ENCODE measurements at regions not wholly inside any gene's neighbourhood (a gene's known extent, or its start where the extent isn't known, plus 50 kb on each side); places are given as distances from the start of the nearest gene placed in this dataset.

DNA sequence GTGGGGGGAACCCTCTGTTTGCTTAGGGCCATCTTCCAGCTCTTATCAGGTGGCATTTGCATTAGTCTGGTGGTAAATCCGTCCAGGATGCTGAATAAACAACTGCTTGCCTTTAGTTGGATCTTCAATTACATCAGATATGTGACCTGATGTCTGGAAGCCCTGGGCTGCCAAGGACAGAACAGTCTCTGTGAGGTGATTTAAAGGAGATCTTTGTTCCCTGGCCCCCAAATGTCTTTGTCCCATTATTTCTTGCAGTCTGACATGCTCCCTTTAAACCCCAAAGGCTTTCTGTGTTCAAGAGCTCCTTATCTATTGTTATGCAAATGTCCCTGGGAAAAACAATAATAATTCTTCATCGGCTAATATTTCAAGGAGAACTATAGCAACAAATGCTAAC is 84.6 kb upstream of the SPTLC3 start:
- TF ChIP-seq, protein P1, sequence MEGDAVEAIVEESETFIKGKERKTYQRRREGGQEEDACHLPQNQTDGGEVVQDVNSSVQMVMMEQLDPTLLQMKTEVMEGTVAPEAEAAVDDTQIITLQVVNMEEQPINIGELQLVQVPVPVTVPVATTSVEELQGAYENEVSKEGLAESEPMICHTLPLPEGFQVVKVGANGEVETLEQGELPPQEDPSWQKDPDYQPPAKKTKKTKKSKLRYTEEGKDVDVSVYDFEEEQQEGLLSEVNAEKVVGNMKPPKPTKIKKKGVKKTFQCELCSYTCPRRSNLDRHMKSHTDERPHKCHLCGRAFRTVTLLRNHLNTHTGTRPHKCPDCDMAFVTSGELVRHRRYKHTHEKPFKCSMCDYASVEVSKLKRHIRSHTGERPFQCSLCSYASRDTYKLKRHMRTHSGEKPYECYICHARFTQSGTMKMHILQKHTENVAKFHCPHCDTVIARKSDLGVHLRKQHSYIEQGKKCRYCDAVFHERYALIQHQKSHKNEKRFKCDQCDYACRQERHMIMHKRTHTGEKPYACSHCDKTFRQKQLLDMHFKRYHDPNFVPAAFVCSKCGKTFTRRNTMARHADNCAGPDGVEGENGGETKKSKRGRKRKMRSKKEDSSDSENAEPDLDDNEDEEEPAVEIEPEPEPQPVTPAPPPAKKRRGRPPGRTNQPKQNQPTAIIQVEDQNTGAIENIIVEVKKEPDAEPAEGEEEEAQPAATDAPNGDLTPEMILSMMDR (tag by site-specific recombination; IDR thresholded peaks at IDR 0.05): no peak
- TF ChIP-seq ZEB2 (tag by site-specific recombination; IDR thresholded peaks at IDR 0.05) (no peak), ZNF776 (tag by site-specific recombination; IDR thresholded peaks at IDR 0.05; ENCODE audit: borderline replicate concordance) (no peak), MEIS1 (CRISPR knock-in tag; IDR thresholded peaks at IDR 0.05; ENCODE audit: borderline replicate concordance) (no peak), TCF7L2 (IDR thresholded peaks at IDR 0.05; ENCODE audit: borderline replicate concordance, low read depth, low read length) (no peak)
